ENCODE measurements at regions not wholly inside any gene's neighbourhood (a gene's known extent, or its start where the extent isn't known, plus 50 kb on each side); places are given as distances from the start of the nearest gene placed in this dataset.

GRCh38 chr3:117618462-117618861 is 908.9 kb downstream of the TUSC7 start:
- no peak for TF ChIP-seq GATA2 (IDR thresholded peaks at IDR 0.05; ENCODE audit: low read depth, low read length)
- TF ChIP-seq GATA3 (IDR thresholded peaks at IDR 0.05; ENCODE audit: low read depth, low read length): no peak
